ENCODE measurements at regions not wholly inside any gene's neighbourhood (a gene's known extent, or its start where the extent isn't known, plus 50 kb on each side); places are given as distances from the start of the nearest gene placed in this dataset.

DNA sequence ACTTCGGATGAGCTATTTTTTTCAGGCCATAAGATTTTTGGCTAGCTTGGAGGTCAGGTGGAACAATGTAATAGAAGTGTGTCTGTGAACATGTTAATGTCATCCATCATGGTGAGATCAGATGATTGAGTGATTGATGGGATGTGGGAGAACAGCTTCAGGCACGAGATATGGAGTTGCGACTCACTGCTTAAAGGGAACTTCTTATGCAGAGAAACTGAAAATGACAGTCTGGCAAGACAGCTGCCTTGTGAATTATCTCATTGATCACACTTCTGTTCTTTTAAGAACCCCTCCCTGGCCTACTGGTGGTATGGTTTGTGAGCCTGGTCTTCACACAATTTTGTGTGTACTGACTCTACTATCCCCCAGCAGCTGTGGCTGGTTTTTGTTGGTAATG, 96.0 kb downstream of the OLFM4 start:
- no peak overlapping the region for H3K4me3 ChIP-seq (ENCODE audit: low read depth in 1 of 2, low read length in 2 of 2)
- no peak overlapping the region for H2AFZ ChIP-seq (ENCODE audit: low read depth, low read length)
- no peak overlapping the region for H3K4me2 ChIP-seq (ENCODE audit: insufficient read depth, low read length)
- H3K9ac ChIP-seq (ENCODE audit: low read depth, low read length), result no peak overlapping the region
- no peaks in the 10 kb centered on the region for H3K27me3 ChIP-seq (ENCODE audit: insufficient read depth, low read length, poor library complexity)
- DNase-seq (no peak), ATAC-seq (ENCODE audit: insufficient read depth, low read depth) (no peak)
- H3K4me1 ChIP-seq (ENCODE audit: insufficient read depth, low read length), result no peaks in the 10 kb centered on the region
- H3K36me3 ChIP-seq (ENCODE audit: insufficient read depth, low read length), result no peaks in the 10 kb centered on the region
- no peaks in the 10 kb centered on the region for H3K9me3 ChIP-seq (ENCODE audit: insufficient read depth, low read length, severe bottlenecking)
- no peak overlapping the region for H3K27ac ChIP-seq (ENCODE audit: low read length)
- no peaks in the 10 kb centered on the region for H4K20me1 ChIP-seq (ENCODE audit: insufficient read depth, low read length)
- H3K79me2 ChIP-seq (ENCODE audit: insufficient read depth, low read length), result no peaks in the 10 kb centered on the region
- TF ChIP-seq, protein P1, sequence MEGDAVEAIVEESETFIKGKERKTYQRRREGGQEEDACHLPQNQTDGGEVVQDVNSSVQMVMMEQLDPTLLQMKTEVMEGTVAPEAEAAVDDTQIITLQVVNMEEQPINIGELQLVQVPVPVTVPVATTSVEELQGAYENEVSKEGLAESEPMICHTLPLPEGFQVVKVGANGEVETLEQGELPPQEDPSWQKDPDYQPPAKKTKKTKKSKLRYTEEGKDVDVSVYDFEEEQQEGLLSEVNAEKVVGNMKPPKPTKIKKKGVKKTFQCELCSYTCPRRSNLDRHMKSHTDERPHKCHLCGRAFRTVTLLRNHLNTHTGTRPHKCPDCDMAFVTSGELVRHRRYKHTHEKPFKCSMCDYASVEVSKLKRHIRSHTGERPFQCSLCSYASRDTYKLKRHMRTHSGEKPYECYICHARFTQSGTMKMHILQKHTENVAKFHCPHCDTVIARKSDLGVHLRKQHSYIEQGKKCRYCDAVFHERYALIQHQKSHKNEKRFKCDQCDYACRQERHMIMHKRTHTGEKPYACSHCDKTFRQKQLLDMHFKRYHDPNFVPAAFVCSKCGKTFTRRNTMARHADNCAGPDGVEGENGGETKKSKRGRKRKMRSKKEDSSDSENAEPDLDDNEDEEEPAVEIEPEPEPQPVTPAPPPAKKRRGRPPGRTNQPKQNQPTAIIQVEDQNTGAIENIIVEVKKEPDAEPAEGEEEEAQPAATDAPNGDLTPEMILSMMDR (IDR thresholded peaks at IDR 0.05; ENCODE audit: borderline replicate concordance, extremely low read depth, low read length, poor library complexity, severe bottlenecking), result no peak
- no peak for TF ChIP-seq EZH2 (IDR thresholded peaks at IDR 0.05; ENCODE audit: borderline replicate concordance, low read depth, low read length, severe bottlenecking)

DNA sequence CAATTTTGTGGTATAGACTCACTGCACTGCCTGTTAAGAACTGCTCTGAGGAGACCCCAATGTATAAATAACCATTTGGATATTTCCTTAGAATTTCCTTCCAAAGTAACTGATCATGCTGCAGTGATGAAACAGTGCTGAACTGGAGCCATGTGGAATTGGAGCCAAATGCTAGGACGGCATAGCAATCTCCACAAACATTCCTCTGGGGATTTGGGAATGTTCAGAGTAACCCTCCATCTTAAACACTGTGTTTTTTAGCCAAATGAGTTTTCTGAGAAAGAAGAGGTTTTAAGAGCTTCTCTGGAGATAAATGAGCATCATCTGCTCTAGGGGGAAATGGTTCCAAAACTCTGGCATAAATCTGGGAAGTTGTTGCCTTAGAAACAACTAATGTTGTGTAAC, 98.2 kb downstream of the OLFM4 start:
- DNase-seq (no peak), ATAC-seq (ENCODE audit: insufficient read depth, low read depth) (no peak)
- TF ChIP-seq, protein P1 (IDR thresholded peaks at IDR 0.05; ENCODE audit: borderline replicate concordance, extremely low read depth, low read length, poor library complexity, severe bottlenecking), result no peak
- no peak for TF ChIP-seq EZH2 (IDR thresholded peaks at IDR 0.05; ENCODE audit: borderline replicate concordance, low read depth, low read length, severe bottlenecking)
- no peak overlapping the region for H3K27ac ChIP-seq (ENCODE audit: low read length)
- H3K36me3 ChIP-seq (ENCODE audit: insufficient read depth, low read length), result no peaks in the 10 kb centered on the region
- H2AFZ ChIP-seq (ENCODE audit: low read depth, low read length), result no peak overlapping the region
- H3K9ac ChIP-seq (ENCODE audit: low read depth, low read length), result no peak overlapping the region
- no peaks in the 10 kb centered on the region for H3K79me2 ChIP-seq (ENCODE audit: insufficient read depth, low read length)
- H3K4me3 ChIP-seq (ENCODE audit: low read depth in 1 of 2, low read length in 2 of 2), result no peak overlapping the region
- H3K27me3 ChIP-seq (ENCODE audit: insufficient read depth, low read length, poor library complexity), result no peaks in the 10 kb centered on the region
- no peaks in the 10 kb centered on the region for H3K9me3 ChIP-seq (ENCODE audit: insufficient read depth, low read length, severe bottlenecking)
- no peaks in the 10 kb centered on the region for H3K4me1 ChIP-seq (ENCODE audit: insufficient read depth, low read length)
- no peaks in the 10 kb centered on the region for H4K20me1 ChIP-seq (ENCODE audit: insufficient read depth, low read length)
- no peak overlapping the region for H3K4me2 ChIP-seq (ENCODE audit: insufficient read depth, low read length)

DNA sequence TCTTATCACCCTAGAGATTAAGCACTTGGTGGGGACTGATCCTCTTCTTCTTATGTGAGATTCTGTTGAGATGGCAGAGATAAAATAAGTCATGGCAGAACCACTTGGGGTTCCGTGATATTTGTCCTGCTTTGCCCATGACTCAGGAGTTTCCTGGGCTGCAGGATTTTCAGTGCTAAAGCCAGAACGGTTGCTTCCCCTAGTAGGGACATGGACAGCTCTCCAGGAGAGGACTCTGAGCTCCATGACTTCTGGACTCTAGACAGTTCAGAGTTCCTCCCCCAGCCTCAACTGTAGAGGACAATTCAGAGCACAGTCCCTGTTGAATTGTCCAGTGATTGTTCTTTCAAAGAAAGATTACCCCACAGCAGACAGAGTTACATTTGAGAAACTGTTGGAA, 98.8 kb downstream of the OLFM4 start:
- ATAC-seq (ENCODE audit: insufficient read depth, low read depth) (no peak), DNase-seq (no peak)
- H3K27me3 ChIP-seq (ENCODE audit: insufficient read depth, low read length, poor library complexity), result no peaks in the 10 kb centered on the region
- H2AFZ ChIP-seq (ENCODE audit: low read depth, low read length), result no peak overlapping the region
- no peak overlapping the region for H3K27ac ChIP-seq (ENCODE audit: low read length)
- no peak overlapping the region for H3K9ac ChIP-seq (ENCODE audit: low read depth, low read length)
- H3K4me1 ChIP-seq (ENCODE audit: insufficient read depth, low read length), result no peaks in the 10 kb centered on the region
- no peaks in the 10 kb centered on the region for H3K9me3 ChIP-seq (ENCODE audit: insufficient read depth, low read length, severe bottlenecking)
- no peak overlapping the region for H3K4me2 ChIP-seq (ENCODE audit: insufficient read depth, low read length)
- H3K79me2 ChIP-seq (ENCODE audit: insufficient read depth, low read length), result no peaks in the 10 kb centered on the region
- TF ChIP-seq EZH2 (IDR thresholded peaks at IDR 0.05; ENCODE audit: borderline replicate concordance, low read depth, low read length, severe bottlenecking), result no peak
- TF ChIP-seq, protein P1 (IDR thresholded peaks at IDR 0.05; ENCODE audit: borderline replicate concordance, extremely low read depth, low read length, poor library complexity, severe bottlenecking), result no peak
- H3K4me3 ChIP-seq (ENCODE audit: low read depth in 1 of 2, low read length in 2 of 2), result no peak overlapping the region
- H4K20me1 ChIP-seq (ENCODE audit: insufficient read depth, low read length), result no peaks in the 10 kb centered on the region
- H3K36me3 ChIP-seq (ENCODE audit: insufficient read depth, low read length), result no peaks in the 10 kb centered on the region

GRCh38 chr13:53129864-53130393, 101.3 kb downstream of the OLFM4 start:
- Histone ChIP-seq H3K4me2 (ENCODE audit: insufficient read depth, low read length) (no peak overlapping the region), H3K4me3 (ENCODE audit: low read depth in 1 of 2, low read length in 2 of 2) (no peak overlapping the region), H3K4me1 (ENCODE audit: insufficient read depth, low read length) (no peaks in the 10 kb centered on the region), H3K79me2 (ENCODE audit: insufficient read depth, low read length) (no peaks in the 10 kb centered on the region), H3K9me3 (ENCODE audit: insufficient read depth, low read length, severe bottlenecking) (no peaks in the 10 kb centered on the region), H4K20me1 (ENCODE audit: insufficient read depth, low read length) (no peaks in the 10 kb centered on the region), H3K9ac (ENCODE audit: low read depth, low read length) (no peak overlapping the region), H3K27ac (ENCODE audit: low read length) (no peak overlapping the region), H3K36me3 (ENCODE audit: insufficient read depth, low read length) (no peaks in the 10 kb centered on the region), H2AFZ (ENCODE audit: low read depth, low read length) (no peak overlapping the region), H3K27me3 (ENCODE audit: insufficient read depth, low read length, poor library complexity) (no peaks in the 10 kb centered on the region)
- DNase-seq, result no peak
- TF ChIP-seq EZH2 (IDR thresholded peaks at IDR 0.05; ENCODE audit: borderline replicate concordance, low read depth, low read length, severe bottlenecking), result no peak
- TF ChIP-seq, protein P1 (IDR thresholded peaks at IDR 0.05; ENCODE audit: borderline replicate concordance, extremely low read depth, low read length, poor library complexity, severe bottlenecking), result no peak
- ATAC-seq (ENCODE audit: insufficient read depth, low read depth), result no peak
